ENCODE measurements at regions not wholly inside any gene's neighbourhood (a gene's known extent, or its start where the extent isn't known, plus 50 kb on each side); places are given as distances from the start of the nearest gene placed in this dataset.

DNA sequence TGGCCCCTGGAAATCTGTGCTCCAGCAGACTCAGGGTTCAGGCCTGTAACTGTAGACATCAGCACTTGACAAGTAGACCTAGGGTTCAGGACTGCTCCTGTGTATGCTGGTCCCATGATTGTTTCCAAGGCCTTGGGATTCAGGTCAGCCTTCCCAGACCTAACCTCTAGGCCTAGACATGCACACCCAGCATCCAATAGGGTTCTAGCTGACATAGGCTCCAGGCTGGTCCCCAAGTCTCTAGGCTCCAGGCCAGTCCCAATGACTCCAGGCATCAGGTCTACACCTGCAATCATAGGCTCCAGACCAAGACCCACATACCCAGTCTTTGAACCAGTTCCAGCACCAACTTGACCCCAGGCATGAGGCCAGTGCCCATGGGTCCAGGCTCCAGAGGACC lies 166.2 kb upstream of the GRIA4 start:
- TF ChIP-seq, protein P1, sequence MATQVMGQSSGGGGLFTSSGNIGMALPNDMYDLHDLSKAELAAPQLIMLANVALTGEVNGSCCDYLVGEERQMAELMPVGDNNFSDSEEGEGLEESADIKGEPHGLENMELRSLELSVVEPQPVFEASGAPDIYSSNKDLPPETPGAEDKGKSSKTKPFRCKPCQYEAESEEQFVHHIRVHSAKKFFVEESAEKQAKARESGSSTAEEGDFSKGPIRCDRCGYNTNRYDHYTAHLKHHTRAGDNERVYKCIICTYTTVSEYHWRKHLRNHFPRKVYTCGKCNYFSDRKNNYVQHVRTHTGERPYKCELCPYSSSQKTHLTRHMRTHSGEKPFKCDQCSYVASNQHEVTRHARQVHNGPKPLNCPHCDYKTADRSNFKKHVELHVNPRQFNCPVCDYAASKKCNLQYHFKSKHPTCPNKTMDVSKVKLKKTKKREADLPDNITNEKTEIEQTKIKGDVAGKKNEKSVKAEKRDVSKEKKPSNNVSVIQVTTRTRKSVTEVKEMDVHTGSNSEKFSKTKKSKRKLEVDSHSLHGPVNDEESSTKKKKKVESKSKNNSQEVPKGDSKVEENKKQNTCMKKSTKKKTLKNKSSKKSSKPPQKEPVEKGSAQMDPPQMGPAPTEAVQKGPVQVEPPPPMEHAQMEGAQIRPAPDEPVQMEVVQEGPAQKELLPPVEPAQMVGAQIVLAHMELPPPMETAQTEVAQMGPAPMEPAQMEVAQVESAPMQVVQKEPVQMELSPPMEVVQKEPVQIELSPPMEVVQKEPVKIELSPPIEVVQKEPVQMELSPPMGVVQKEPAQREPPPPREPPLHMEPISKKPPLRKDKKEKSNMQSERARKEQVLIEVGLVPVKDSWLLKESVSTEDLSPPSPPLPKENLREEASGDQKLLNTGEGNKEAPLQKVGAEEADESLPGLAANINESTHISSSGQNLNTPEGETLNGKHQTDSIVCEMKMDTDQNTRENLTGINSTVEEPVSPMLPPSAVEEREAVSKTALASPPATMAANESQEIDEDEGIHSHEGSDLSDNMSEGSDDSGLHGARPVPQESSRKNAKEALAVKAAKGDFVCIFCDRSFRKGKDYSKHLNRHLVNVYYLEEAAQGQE (IDR thresholded peaks at IDR 0.05; ENCODE audit: insufficient read depth in 1 of 2, low read depth in 2 of 2, low read length in 1 of 2): no peak
- TF ChIP-seq CTCF (IDR thresholded peaks at IDR 0.05): no peak
